ENCODE measurements at regions not wholly inside any gene's neighbourhood (a gene's known extent, or its start where the extent isn't known, plus 50 kb on each side); places are given as distances from the start of the nearest gene placed in this dataset.

DNA sequence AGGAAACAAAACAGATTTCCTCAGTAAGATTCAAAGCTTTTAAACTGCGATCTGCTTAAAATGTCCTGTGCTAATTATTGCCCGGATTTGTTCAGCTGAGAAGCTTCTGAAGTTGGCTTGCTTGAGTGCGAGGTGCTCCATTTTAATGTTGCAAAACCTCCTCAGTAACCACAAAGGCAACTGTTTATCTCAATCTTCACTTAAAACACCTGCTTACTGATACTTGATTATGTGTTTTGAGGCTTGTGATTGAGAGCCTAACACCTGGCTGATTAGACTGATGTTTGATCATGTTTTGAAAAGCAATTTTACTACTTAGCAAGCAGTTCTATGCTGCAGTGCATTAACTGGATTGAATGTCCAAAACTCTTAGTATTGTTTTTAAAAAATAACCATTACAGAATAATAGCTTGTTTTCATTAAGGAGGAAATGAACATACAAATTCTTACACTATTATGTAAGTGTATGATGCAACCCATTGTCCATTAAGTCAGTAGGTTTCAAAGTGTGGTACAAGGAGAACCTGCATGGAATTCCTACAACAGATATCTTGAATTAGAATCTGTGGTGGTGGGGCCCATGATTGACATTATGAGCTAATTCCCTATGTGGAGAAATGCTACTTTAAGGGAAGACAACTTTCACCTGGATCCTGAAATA is 96.9 kb upstream of the FAM180A start:
- no peak for DNase-seq (ENCODE audit: low spot score)
- TF ChIP-seq, protein P1, sequence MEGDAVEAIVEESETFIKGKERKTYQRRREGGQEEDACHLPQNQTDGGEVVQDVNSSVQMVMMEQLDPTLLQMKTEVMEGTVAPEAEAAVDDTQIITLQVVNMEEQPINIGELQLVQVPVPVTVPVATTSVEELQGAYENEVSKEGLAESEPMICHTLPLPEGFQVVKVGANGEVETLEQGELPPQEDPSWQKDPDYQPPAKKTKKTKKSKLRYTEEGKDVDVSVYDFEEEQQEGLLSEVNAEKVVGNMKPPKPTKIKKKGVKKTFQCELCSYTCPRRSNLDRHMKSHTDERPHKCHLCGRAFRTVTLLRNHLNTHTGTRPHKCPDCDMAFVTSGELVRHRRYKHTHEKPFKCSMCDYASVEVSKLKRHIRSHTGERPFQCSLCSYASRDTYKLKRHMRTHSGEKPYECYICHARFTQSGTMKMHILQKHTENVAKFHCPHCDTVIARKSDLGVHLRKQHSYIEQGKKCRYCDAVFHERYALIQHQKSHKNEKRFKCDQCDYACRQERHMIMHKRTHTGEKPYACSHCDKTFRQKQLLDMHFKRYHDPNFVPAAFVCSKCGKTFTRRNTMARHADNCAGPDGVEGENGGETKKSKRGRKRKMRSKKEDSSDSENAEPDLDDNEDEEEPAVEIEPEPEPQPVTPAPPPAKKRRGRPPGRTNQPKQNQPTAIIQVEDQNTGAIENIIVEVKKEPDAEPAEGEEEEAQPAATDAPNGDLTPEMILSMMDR (IDR thresholded peaks at IDR 0.05; ENCODE audit: extremely low read depth, insufficient read depth, missing control alignments) = no peak
- in situ Hi-C loops (cut with MboI; ENCODE audit: low pct_unique_long_range_greater_than_20kb, low sequenced_read_pairs, unreplicated experiment) = no loop called here

DNA sequence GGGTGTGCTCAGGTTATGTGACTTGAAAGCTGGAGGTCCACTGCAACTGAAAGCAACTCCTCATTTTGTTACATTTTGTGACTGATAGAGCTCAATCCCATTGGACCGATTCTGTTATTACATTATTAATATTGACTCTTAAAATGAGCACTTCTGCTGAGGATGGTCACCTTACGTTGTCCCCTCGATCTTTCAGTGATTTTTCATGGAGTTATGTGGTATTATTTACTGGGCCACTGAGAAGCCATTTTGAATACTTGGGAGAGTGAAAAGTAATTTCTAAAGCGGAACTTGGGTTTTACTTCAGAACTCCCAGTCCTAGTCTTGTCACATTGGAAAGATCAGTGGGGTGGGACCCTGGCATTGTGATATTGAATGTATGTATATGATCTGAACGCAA is 96.3 kb upstream of the FAM180A start:
- no peak for DNase-seq (ENCODE audit: low spot score)
- in situ Hi-C loops (cut with MboI; ENCODE audit: low pct_unique_long_range_greater_than_20kb, low sequenced_read_pairs, unreplicated experiment) = no loop called here
- TF ChIP-seq, protein P1 (IDR thresholded peaks at IDR 0.05; ENCODE audit: extremely low read depth, insufficient read depth, missing control alignments) = no peak

DNA sequence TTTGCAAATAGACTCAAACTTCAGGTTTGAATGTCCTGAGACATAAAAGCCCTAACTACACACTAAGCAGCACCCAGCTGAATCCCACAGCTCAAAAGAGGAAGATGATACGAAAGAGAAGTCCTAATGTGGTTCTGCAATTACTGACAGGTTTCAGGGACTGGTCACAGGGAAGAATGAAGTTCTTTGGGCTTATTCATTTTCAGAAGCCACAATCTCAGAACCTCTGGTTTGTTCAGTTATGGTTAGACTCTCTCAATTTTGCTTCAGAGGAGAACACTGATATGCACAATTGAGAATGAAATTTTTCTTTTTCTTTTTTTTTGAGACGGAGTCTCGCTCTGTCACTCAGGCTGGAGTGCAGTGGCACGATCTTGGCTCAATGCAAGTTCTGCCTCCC is 94.6 kb upstream of the FAM180A start:
- peak; percentile 34 for DNase-seq (ENCODE audit: low spot score)
- in situ Hi-C loops (cut with MboI; ENCODE audit: low pct_unique_long_range_greater_than_20kb, low sequenced_read_pairs, unreplicated experiment) = no loop called here
- TF ChIP-seq, protein P1 (IDR thresholded peaks at IDR 0.05; ENCODE audit: extremely low read depth, insufficient read depth, missing control alignments) = no peak

DNA sequence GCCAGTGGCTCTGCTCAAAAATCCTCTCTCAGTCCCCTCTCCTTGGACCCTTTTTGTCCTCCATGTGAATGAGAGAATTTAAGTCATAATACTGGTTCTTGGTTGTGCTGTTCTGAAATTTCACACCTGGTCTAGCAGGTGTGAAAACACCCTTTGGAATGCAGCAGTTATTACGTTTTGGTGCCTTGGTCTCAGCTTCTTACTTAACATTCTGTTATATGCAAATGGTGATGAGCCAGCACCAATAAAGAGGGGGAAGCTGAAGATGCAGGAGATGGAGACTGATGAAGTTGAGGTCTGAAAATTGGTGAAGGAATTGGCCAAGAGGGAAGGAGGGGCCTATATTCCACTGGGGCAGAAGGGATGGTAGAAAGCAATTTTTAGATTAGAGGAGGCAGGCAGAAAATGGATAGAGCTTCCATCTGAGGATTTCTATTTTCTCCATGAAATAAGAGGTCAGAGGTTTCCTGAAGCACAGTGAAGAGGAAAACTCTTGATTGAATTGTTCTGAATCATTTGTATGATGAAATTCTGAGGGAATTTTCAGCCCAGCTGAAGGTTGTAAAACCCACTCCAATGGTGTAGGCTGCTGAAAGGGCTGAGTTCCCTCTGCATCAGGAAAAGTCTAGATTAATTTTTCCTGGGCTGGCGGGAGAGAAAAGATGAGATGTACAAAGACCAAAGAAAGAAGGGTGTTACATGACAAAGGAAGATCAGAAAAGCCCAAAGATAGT is 94.0 kb upstream of the FAM180A start:
- in situ Hi-C loops (cut with MboI; ENCODE audit: low pct_unique_long_range_greater_than_20kb, low sequenced_read_pairs, unreplicated experiment) = no loop called here
- TF ChIP-seq, protein P1 (IDR thresholded peaks at IDR 0.05; ENCODE audit: extremely low read depth, insufficient read depth, missing control alignments) = no peak
- no peak for DNase-seq (ENCODE audit: low spot score)

DNA sequence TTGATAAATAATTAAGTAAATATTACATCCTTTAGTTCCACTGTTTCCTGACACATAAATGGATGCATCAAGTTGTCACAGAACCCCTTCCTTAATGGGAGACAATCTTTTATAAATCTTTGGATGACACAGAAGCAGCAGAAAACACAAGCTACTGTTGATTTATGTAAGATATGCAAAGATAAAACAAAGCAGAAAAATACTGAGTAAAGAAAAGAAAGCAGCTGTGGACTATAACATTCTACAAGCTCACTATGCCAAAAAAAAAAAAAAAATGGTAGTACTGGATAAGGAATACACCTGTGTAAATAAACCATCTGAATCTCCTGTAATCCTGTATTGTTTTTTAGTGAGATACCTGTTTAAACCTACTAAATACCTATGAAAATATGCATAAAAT is 92.0 kb upstream of the FAM180A start:
- TF ChIP-seq, protein P1 (IDR thresholded peaks at IDR 0.05; ENCODE audit: extremely low read depth, insufficient read depth, missing control alignments) = no peak
- DNase-seq (ENCODE audit: low spot score) = no peak
- in situ Hi-C loops (cut with MboI; ENCODE audit: low pct_unique_long_range_greater_than_20kb, low sequenced_read_pairs, unreplicated experiment) = no loop called here

DNA sequence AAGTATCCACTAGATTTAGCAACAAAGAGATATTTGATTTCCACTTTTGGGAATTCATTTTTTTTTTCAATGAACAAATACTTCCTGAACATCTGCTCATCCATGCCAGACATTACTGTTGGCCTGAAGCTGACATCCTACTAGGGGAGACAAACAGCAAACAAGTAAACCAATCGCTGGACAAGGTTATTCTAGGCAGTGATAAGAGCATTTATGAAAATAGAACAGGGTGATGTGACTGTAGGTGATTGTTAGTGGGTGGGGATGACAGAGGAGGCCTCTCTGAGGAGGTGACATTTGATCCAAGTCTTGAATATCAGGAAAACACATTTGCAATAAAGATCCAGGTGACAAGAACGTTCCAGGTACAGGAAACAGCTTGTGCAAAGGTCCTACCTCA is 89.1 kb upstream of the FAM180A start:
- in situ Hi-C loops (cut with MboI; ENCODE audit: low pct_unique_long_range_greater_than_20kb, low sequenced_read_pairs, unreplicated experiment) = no loop called here
- DNase-seq (ENCODE audit: low spot score) = no peak
- TF ChIP-seq, protein P1 (IDR thresholded peaks at IDR 0.05; ENCODE audit: extremely low read depth, insufficient read depth, missing control alignments) = no peak

Data from GM13977 (cell line).